Cardiac muscle cell (in vitro differentiated cells and primary cell): ENCODE measurements at regions not wholly inside any gene's neighbourhood (a gene's known extent, or its start where the extent isn't known, plus 50 kb on each side); places are given as distances from the start of the nearest gene placed in this dataset.

Experiments used
- DNase-seq, 2 donors: peaks; one replicate each; pipeline versions ENCODE4 v3.0.0 to v3.0.0-alpha.2; 2010 to 2017; ENCODE audit warnings: low read depth in 1 of 2, low spot score in 1 of 2
- H3K27ac ChIP-seq: fragments of 200-600 bp; sonication (generic); 2 replicates; pipeline ENCODE4 v1.5.1; 2016
- H3K27me3 ChIP-seq: fragments of 200-600 bp; sonication (generic); 2 replicates; pipeline ENCODE4 v1.6.0; 2016; ENCODE audit warnings: control low read depth
- H3K36me3 ChIP-seq: fragments of 200-600 bp; sonication (generic); 2 replicates; pipeline ENCODE4 v1.5.1; 2016; ENCODE audit warnings: control low read depth
- H3K4me1 ChIP-seq: fragments of 200-600 bp; sonication (generic); 2 replicates; pipeline ENCODE4 v1.8.1; 2017; ENCODE audit warnings: low read depth, mild to moderate bottlenecking, mixed run types
- H3K4me3 ChIP-seq: fragments of 200-600 bp; sonication (generic); 2 replicates; pipeline ENCODE4 v1.5.1; 2016; ENCODE audit warnings: mild to moderate bottlenecking
- H3K9me3 ChIP-seq: fragments of 200-600 bp; sonication (generic); 2 replicates; pipeline ENCODE4 v1.5.1; 2017; ENCODE audit warnings: low read depth, mild to moderate bottlenecking, control low read depth
- CTCF ChIP-seq: IDR thresholded peaks from 2 replicates; pipeline ENCODE4 v1.5.1; 2012; ENCODE audit warnings: low read depth, mild to moderate bottlenecking, low read length

GRCh38 chr6:40743690-40744446 lies 156.7 kb upstream of the LRFN2 start:
- no peak for TF ChIP-seq CTCF
- H3K4me3 ChIP-seq: no peak overlapping the region
- no peaks in the 10 kb centered on the region for H3K36me3 ChIP-seq
- peaks cover 4% of the 10 kb centered on the region for H3K4me1 ChIP-seq
- H3K27ac ChIP-seq: no peak overlapping the region
- H3K9me3 ChIP-seq: no peaks in the 10 kb centered on the region
- no peak for DNase-seq
- no peaks in the 10 kb centered on the region for H3K27me3 ChIP-seq

GRCh38 chr6:40743226-40743625 lies 156.1 kb upstream of the LRFN2 start:
- TF ChIP-seq CTCF: no peak

GRCh38 chr6:40740518-40740917 lies 153.4 kb upstream of the LRFN2 start:
- Histone ChIP-seq H3K27me3 (no peaks in the 10 kb centered on the region), H3K36me3 (no peaks in the 10 kb centered on the region), H3K4me3 (no peak overlapping the region), H3K9me3 (no peaks in the 10 kb centered on the region), H3K4me1 (peaks cover 4% of the 10 kb centered on the region), H3K27ac (no peak overlapping the region)
- DNase-seq: no peak
- TF ChIP-seq CTCF: no peak

More at GRCh38 chr6:40743226-40743625, 156.1 kb upstream of the LRFN2 start:
- H3K4me1 ChIP-seq: peaks cover 4% of the 10 kb centered on the region
- DNase-seq: no peak
- H3K36me3 ChIP-seq: no peaks in the 10 kb centered on the region
- H3K9me3 ChIP-seq: no peaks in the 10 kb centered on the region
- H3K27me3 ChIP-seq: no peaks in the 10 kb centered on the region
- H3K4me3 ChIP-seq: no peak overlapping the region
- H3K27ac ChIP-seq: no peak overlapping the region

GRCh38 chr6:40738551-40739193 lies 151.5 kb upstream of the LRFN2 start:
- no peaks in the 10 kb centered on the region for H3K4me1 ChIP-seq
- no peak for DNase-seq
- no peak for TF ChIP-seq CTCF
- no peaks in the 10 kb centered on the region for H3K9me3 ChIP-seq
- no peak overlapping the region for H3K4me3 ChIP-seq
- no peaks in the 10 kb centered on the region for H3K36me3 ChIP-seq
- no peaks in the 10 kb centered on the region for H3K27me3 ChIP-seq
- no peak overlapping the region for H3K27ac ChIP-seq

GRCh38 chr6:40735521-40735920 lies 148.4 kb upstream of the LRFN2 start:
- H3K27me3 ChIP-seq: no peaks in the 10 kb centered on the region

More at GRCh38 chr6:40735521-40735920, 148.4 kb upstream of the LRFN2 start:
- no peaks in the 10 kb centered on the region for H3K9me3 ChIP-seq
- no peaks in the 10 kb centered on the region for H3K36me3 ChIP-seq
- no peak for TF ChIP-seq CTCF
- peaks cover 3% of the 10 kb centered on the region for H3K4me1 ChIP-seq
- no peak overlapping the region for H3K27ac ChIP-seq
- no peak for DNase-seq
- no peak overlapping the region for H3K4me3 ChIP-seq
